Left renal pelvis (tissue), 4 donors: ENCODE measurements at regions not wholly inside any gene's neighbourhood (a gene's known extent, or its start where the extent isn't known, plus 50 kb on each side); places are given as distances from the start of the nearest gene placed in this dataset.
"Not testable (repeated sequence)": the region's sequence is repeated elsewhere in the genome, so short reads cannot be mapped to it uniquely, and the experiment has no call there.

ENCODE experiments used
- DNase-seq, 4 donors: peaks; one replicate each; pipeline ENCODE4 v3.0.0-alpha.2; 2013; ENCODE audit warnings: low read depth in 4 of 4, low spot score in 3 of 4

- DNase-seq: no peak
Observed at GRCh38 chr16:87037012-87037411, 280.2 kb downstream of the C16orf95 start.

DNA sequence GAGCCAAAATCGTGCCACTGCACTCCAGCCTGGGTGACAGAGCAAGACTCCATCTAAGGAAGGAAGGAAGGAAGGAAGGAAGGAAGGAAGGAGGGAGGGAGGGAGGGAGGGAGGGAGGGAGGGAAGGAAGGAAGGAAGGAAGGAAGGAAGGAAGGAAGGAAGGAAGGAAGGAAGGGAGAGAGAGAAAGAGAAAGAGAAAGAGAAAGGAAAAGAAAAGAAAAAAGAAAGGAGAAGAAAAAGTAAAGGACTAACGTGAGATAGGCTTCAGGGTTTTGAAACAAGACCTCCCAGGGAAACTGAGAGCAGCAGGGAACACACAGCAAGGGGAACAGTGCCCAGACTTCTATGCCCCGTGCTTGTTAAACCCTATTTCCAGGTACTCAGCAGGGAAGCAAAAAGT lies 278.7 kb downstream of the C16orf95 start:
- DNase-seq: not testable (repeated sequence)

DNA sequence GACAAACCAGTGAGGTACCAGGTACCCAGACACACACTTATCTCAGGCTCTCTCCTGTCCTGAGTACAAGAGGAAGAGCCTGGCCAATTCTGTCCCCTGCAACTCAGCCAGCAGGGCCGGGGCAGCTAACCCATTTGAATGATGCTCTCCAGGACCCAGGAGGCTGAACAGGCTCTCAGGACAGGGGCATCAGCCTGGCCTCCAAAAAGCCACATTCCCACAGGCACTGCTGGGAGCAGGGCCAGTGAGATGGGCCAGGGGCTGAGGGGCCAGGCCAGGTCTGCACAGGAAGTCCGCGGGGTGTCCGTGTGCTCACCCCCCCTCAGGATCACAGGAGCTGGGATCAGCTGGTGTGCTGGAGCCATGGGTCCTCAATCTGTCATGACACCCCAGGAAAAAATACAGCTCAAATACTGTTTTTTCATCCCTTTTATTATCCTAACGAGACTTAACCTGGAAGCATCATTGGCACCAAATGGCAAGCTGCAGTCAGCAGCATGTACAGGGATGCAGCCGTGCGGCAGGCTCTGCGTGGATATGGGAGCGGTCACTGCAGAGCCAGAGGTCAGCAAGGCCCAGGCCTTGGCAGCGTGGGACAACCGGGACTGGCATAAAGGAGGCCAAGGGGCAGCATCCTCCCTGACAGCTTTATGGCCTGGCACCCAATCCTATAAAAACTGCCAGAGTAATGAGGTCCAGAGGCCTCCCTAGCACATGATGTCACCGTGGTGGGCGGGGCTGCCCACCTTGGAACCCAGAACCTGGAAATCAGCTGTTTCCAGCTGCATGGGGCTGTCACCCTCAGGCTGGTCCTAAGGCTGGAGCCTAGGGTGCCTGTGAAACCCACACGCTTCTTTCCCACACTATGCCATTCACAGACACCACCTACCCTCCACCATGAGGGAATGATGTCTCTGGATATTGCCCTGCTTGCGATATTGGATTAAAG lies 276.7 kb downstream of the C16orf95 start:
- DNase-seq: no peak

DNA sequence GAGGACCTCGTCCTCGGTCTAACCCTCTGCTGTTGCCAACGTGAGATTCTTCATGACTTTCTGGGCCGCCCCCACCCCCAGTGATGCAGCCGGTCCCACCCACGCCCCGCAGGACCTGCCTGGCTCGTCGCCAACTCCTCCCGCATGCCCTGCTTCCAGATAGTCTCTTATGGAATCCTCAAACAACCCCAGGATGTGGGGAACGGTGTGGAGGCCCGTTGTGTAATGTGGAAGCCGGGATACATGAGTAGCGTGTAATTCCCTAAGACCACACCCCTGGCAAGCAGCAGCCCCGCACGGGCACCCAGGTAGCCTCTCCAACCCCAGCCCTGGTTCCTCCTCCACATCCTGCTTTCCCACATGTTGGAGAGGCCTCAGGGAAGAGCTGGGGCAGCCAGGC lies 275.9 kb downstream of the C16orf95 start:
- DNase-seq: no peak

DNA sequence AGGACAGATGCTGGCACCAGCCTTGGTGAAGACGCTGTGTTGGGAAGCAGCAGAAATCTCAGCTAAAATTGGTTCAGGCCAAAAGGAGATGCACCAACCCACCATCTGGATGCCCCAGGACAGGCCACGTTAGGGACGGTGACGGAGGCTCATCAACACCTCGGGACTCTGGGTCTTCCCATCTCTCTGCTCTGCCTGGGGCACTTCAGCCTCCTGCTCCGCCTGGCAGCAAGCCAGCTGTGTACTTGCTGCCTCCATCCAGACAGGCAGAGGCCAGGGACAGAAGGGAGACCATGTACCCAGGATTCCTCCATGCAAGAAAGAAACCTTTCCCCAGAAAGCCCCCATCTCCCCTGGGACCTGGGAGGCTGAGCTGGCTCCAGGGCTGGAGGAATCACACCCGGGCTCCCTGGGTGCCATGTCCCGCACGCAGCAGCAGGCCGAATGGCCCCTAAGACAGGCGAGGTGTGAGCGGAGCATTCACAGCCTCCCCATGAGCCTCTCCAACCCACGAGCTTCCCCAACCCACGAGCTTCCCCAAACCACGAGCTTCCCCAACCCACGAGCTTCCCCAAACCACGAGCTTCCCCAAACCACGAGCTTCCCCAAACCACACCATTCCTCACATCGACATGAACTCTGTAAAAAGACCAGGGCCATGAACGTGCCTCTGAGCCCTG lies 274.5 kb downstream of the C16orf95 start:
- no peak for DNase-seq

DNA sequence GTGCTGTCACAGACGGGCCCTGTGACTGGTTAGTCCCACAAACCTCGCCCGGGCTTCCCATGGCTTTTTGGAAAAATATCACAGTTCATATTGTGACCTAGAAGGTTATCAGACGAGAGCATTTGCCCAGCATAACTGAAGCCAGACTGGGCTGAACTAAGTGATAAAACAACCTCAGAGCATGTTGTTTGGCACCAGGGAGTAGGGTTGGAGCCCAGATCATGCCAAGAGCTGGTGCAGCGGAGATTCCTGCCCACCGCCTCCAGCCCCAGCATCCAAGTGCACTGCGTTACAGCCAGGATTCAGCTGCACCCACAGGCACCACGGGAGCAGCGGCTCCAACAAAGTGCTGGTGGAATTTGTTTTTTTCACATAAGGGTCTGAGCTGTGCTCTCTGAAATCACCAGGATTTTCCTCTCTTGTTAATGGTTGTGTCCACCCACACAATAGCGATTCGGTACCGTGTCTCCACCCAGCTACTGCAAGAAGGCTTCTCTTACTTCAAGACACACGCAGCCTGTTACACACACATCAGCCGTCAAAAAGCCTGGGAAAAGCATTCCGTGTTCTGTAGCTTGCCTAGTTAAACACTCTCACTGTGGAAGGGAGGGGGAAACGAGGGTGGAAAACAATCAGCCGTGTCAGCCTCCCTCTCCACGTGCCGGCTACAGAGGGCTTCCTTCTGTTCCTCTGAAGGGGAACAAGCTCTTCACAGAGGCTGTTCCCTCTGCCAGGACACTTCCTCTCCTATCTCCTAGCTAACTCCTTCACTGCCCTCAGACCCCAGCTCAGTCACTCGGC lies 273.8 kb downstream of the C16orf95 start:
- no peak for DNase-seq

DNA sequence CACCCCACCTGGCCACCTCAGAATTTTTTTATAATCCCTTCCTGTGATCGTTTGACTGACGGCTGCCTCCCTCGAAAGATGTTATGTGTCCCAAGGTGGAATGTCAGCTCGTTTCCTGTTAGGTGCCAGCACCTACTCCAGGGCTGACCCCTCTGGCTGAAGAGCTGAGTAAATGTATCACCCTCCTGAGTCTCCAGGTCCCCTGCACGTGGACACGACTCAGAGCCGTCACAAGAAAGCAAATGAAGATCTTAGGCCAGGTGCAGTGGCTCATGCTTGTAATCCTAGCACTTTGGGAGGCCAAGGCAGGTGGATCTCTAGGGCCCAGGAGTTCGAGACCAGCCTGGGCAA lies 273.2 kb downstream of the C16orf95 start:
- no peak for DNase-seq

GRCh38 chr16:87044829-87045228 lies 272.4 kb downstream of the C16orf95 start:
- DNase-seq: no peak

DNA sequence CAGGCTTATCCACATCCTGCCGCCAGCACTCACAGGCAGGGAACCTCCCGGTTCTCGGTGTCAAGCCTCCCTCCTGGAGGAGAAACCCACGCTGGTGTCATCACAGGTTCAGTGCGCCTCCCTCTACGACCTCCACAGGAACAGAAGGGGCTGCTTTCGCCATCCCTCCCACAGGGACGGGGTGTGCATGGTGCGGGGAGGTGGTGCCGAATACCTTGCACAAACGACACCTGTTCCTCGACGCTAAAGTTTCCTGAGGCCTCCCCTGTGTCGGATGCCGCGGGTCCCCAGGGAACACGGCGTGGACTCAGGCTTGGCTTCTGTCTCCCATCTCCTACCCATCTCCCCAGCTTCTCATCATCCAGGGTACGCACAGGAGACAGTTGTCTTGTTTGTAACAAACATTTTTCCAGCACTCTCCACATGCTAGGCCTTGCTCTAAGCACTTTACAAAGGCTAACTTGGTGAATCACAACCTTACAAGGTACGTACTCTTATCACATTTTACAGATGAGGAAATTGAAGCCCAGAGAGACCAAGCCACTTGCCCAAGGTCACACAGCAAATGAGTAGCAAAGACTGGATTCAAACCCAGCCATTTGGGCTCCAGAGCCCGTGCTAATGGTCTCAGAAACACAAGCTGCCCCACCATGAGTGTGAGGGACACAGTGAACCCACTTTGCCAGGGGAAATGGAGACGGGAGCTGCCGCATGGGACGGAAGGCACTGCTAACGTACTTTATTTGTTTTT lies 271.6 kb downstream of the C16orf95 start:
- DNase-seq: no peak

DNA sequence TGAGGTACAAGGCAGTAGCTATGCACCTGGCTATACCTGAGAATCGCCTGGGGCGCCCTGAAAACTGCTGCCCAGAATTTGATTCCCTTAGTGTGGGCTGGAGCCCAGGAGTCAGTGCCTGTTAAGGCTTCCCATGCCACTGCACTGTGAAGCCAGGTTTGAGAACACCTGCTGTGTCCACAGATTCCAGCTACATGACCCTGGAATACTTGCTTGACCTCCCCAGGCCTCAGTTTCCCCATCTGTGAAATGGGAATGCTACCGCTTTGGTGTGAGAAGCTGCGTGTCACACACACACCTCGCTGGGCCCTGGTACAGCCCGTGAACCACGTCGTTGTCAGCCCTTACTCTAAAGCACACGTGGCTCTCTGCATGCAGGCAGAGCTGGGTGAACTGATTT lies 271.0 kb downstream of the C16orf95 start:
- DNase-seq: no peak

GRCh38 chr16:87047221-87048037 lies 269.8 kb downstream of the C16orf95 start:
- DNase-seq: no peak

- no peak for DNase-seq
Observed at GRCh38 chr16:87048038-87048729, 269.0 kb downstream of the C16orf95 start.

DNA sequence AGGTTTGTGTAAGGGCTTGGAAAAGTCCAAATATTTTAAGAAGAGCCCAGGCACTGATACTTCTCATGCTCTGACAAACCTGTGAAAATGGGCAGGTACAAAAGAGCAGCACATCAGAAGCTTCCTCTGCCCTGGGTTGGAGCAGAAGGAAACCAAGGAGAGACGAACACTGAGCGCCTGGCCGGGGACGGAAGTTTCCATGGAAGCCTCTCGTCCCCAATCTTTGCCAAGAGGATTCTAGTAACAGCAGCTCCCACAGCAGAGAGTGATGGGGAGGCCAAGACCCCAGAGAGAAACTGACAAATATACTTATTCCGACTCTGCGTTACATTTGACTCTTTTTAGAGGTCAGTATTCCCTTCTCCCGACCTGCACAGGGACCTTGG lies 268.5 kb downstream of the C16orf95 start:
- DNase-seq: no peak

DNA sequence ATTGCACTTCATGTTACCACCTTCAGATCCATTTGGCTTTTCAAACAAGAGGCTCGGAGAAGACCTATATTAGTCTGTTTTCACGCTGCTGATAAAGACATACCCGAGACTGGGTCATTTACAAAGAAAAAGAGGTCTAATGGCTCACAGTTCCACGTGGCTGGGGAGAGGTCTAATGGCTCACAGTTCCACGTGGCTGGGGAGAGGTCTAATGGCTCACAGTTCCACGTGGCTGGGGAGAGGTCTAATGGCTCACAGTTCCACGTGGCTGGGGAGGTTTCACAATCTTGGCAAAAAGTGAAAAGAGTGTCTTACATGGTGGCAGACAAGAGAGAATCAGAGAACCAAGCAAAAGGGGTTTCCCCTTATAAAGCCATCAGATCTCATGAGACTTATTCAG lies 268.0 kb downstream of the C16orf95 start:
- not testable (repeated sequence) for DNase-seq

- no peak for DNase-seq
Observed at GRCh38 chr16:87050142-87050541, 267.1 kb downstream of the C16orf95 start.

DNA sequence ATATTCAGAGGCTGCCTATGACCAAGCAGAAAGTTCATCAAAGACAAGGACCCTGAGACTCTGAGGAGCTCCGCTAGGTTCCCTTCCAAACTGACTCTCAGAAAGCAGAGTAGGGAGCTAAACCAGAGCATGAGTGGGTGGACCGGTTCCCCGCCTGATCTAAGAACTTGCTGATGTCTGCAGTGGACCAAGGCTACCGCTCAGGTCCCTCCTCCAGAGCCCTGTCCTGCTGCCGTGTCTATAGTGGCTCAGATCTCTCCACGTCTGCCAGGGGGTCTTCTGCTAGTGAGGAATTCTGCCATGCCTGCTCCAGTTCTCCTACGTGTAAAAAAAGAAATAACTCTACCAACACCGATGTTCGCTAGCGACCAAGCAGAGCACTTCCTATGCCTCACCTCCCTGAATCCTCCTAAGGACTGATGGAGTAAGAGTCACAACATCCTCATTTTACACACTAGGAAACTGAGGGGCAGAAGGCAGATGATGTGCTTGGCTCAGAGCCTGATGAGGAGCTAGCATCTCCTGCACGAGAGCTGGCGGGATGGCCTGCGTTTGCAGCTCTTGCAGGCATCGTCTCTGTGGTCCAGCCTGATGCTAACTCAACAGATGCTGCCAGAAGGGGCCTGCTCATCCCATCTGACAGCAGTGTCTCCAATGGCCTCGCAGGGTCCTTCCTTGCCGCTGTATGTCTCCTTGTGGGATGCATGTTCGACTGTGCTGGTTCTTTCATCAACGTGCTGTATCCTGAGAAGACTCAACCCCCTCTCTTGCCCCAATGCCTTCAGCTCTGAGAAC lies 265.5 kb downstream of the C16orf95 start:
- no peak for DNase-seq

DNA sequence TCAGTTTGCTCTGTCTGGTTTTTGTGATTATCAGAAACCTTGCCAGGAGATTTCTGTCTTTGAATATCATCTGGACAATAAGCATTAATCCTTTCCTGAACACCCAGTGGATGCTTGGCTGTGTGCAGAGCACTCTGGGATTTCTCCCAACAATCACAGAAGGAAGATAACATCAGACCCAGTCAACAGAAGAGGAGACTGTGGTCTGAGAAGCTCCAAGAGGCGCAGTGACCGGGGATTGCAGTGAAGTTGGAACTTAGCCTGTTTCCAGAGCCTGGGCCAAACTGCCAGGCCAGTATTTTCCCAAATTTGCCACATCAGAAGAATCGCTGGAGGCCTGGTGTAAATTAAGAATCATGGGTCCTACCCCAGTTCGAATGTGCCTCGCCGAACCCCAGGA lies 264.7 kb downstream of the C16orf95 start:
- no peak for DNase-seq
